ENCODE measurements at regions not wholly inside any gene's neighbourhood (a gene's known extent, or its start where the extent isn't known, plus 50 kb on each side); places are given as distances from the start of the nearest gene placed in this dataset.

- no peak for DNase-seq (ENCODE audit: low read depth in 2 of 2)
These were observed 338.3 kb downstream of the MYCN start for GRCh38 chr2:16278421-16279200.

GRCh38 chr2:16277117-16277516, 336.8 kb downstream of the MYCN start:
- DNase-seq (ENCODE audit: low read depth in 2 of 2): no peak

GRCh38 chr2:16275661-16276060, 335.3 kb downstream of the MYCN start:
- DNase-seq (ENCODE audit: low read depth in 2 of 2): no peak

GRCh38 chr2:16275131-16275530, 334.8 kb downstream of the MYCN start:
- DNase-seq (ENCODE audit: low read depth in 2 of 2): no peak

- no peak for DNase-seq (ENCODE audit: low read depth in 2 of 2)
These were observed 332.8 kb downstream of the MYCN start for GRCh38 chr2:16273111-16273510.

GRCh38 chr2:16272038-16272788, 331.9 kb downstream of the MYCN start:
- no peak for DNase-seq (ENCODE audit: low read depth in 2 of 2)

GRCh38 chr2:16271231-16271896, 331.0 kb downstream of the MYCN start:
- DNase-seq (ENCODE audit: low read depth in 2 of 2): no peak

GRCh38 chr2:16270441-16270840, 330.1 kb downstream of the MYCN start:
- no peak for DNase-seq (ENCODE audit: low read depth in 2 of 2)

GRCh38 chr2:16268301-16269000, 328.1 kb downstream of the MYCN start:
- DNase-seq (ENCODE audit: low read depth in 2 of 2): no peak

GRCh38 chr2:16266571-16266970, 326.2 kb downstream of the MYCN start:
- no peak for DNase-seq (ENCODE audit: low read depth in 2 of 2)

GRCh38 chr2:16264931-16265540, 324.7 kb downstream of the MYCN start:
- no peak for DNase-seq (ENCODE audit: low read depth in 2 of 2)

- DNase-seq (ENCODE audit: low read depth in 2 of 2): no peak
These were observed 324.1 kb downstream of the MYCN start for GRCh38 chr2:16264491-16264890.

- DNase-seq (ENCODE audit: low read depth in 2 of 2): no peak
These were observed 323.0 kb downstream of the MYCN start for GRCh38 chr2:16263241-16263890.

GRCh38 chr2:16262526-16263178, 322.3 kb downstream of the MYCN start:
- DNase-seq (ENCODE audit: low read depth in 2 of 2): no peak

- DNase-seq (ENCODE audit: low read depth in 2 of 2): no peak
These were observed 321.4 kb downstream of the MYCN start for GRCh38 chr2:16261791-16262190.

- no peak for DNase-seq (ENCODE audit: low read depth in 2 of 2)
These were observed 320.7 kb downstream of the MYCN start for GRCh38 chr2:16261071-16261470.

GRCh38 chr2:16260041-16260830, 319.9 kb downstream of the MYCN start:
- DNase-seq (ENCODE audit: low read depth in 2 of 2): no peak

GRCh38 chr2:16259010-16259409, 318.7 kb downstream of the MYCN start:
- no peak for DNase-seq (ENCODE audit: low read depth in 2 of 2)

- no peak for DNase-seq (ENCODE audit: low read depth in 2 of 2)
These were observed 318.0 kb downstream of the MYCN start for GRCh38 chr2:16258350-16258749.
